HCT116 (cell line): ENCODE measurements at regions not wholly inside any gene's neighbourhood (a gene's known extent, or its start where the extent isn't known, plus 50 kb on each side); places are given as distances from the start of the nearest gene placed in this dataset.
"Not testable (repeated sequence)": the region's sequence is repeated elsewhere in the genome, so short reads cannot be mapped to it uniquely, and the experiment has no call there.

Experiments
- ATAC-seq: fragments of 200-7000 bp; cut with Tn5 transposase; 2 replicates; pipeline ENCODE4 v1.9.1; 2020; ENCODE audit warnings: mild to moderate bottlenecking, moderate library complexity
- BruUV-seq: library from RNA; stranded (reverse); fragments of 400-500 nt; replicated peaks from 2 replicates; lab custom pipeline; 2021; lab: Mats Ljungman, UMichigan
- CTCF ChIA-PET: fragments of 300-600 bp; sonication (Branson Sonifier 250); formaldehyde crosslinking; loops from one replicate; lab custom pipeline; 2021; ENCODE audit warnings: antibody characterized with exemption; lab: Charles Lee
- POLR2A ChIA-PET: fragments of 300-600, 350-600 bp; sonication (Branson Sonifier 250); formaldehyde crosslinking; loops from one replicate; lab custom pipeline; 2021; ENCODE audit warnings: antibody characterized with exemption; lab: Charles Lee
- RAD21 ChIA-PET, 2 experiments: fragments of 300-600 bp; sonication (Branson Sonifier 250); formaldehyde crosslinking; loops; one replicate each; lab custom pipeline; 2023; ENCODE audit warnings: low total read pairs in 2 of 2; ENCODE audit not compliant: uncharacterized antibody in 2 of 2, unreplicated experiment in 2 of 2, low non-redundant PET in 1 of 2; lab: Charles Lee
- DNase-seq: peaks from one replicate; pipeline ENCODE4 v3.0.0-alpha.2; 2010; ENCODE audit warnings: low read depth, low spot score
- H2AFZ ChIP-seq: fragments of 200-600 bp; shearing (Covaris generic), sonication (generic); 2 replicates; pipeline ENCODE4 v1.6.1; 2017; ENCODE audit warnings: low read depth, mixed run types, mixed read lengths, antibody characterized with exemption, low read length; ENCODE audit not compliant: poor library complexity, severe bottlenecking
- H3K27ac ChIP-seq: 2 replicates; pipeline ENCODE4 v1.5.1; 2012; ENCODE audit warnings: low read depth, low read length
- H3K27me3 ChIP-seq: fragments of 200-600 bp; sonication (generic); 2 replicates; pipeline ENCODE4 v1.6.1; 2016; ENCODE audit warnings: mixed run types, low read length, mixed read lengths; ENCODE audit not compliant: insufficient read depth
- H3K36me3 ChIP-seq, 2 experiments: fragments of 200-500 bp in 1 of 2; fragments of 200-600 bp in 1 of 2; sonication (Bioruptor generic) in 1 of 2; sonication (generic) in 1 of 2; 2 replicates each; pipeline versions ENCODE4 v1.5.1 to v1.6.1; 2014 to 2016; ENCODE audit warnings: low read length in 2 of 2, inconsistent platforms in 1 of 2, mixed read lengths in 1 of 2, mixed run types in 1 of 2; ENCODE audit not compliant: insufficient read depth in 2 of 2, control insufficient read depth in 1 of 2
- H3K4me1 ChIP-seq, 2 experiments: fragments of 200-600 bp in 1 of 2; sonication (generic) in 1 of 2; 2 replicates each; pipeline versions ENCODE4 v1.5.1 to v1.6.1; 2012 to 2017; ENCODE audit warnings: low read length in 2 of 2, inconsistent platforms in 1 of 2, mild to moderate bottlenecking in 1 of 2, mixed read lengths in 1 of 2, mixed run types in 1 of 2, moderate library complexity in 1 of 2; ENCODE audit not compliant: insufficient read depth in 2 of 2, control insufficient read depth in 1 of 2
- H3K4me2 ChIP-seq: fragments of 200-600 bp; sonication (generic); 2 replicates; pipeline ENCODE4 v1.6.1; 2017; ENCODE audit warnings: mixed run types, low read length, mixed read lengths
- H3K4me3 ChIP-seq, 2 experiments: fragments of 200-600 bp in 1 of 2; sonication (generic) in 1 of 2; replicated peaks in 1 of 2; 2 replicates each; pipeline ENCODE4 v1.5.1; 2011 to 2016; ENCODE audit warnings: low read length in 2 of 2, control low read depth in 1 of 2, low read depth in 1 of 2, mild to moderate bottlenecking in 1 of 2, mixed read lengths in 1 of 2, mixed run types in 1 of 2
- H3K79me2 ChIP-seq: fragments of 200-600 bp; sonication (generic); 2 replicates; pipeline ENCODE4 v1.6.1; 2017; ENCODE audit warnings: mild to moderate bottlenecking, mixed run types, low read length, moderate library complexity, mixed read lengths; ENCODE audit not compliant: insufficient read depth
- H3K9ac ChIP-seq: fragments of 200-600 bp; sonication (generic); 2 replicates; pipeline ENCODE4 v1.6.1; 2016; ENCODE audit warnings: low read length, mixed read lengths
- H3K9me2 ChIP-seq: fragments of 200-600 bp; sonication (generic), shearing (Covaris generic); 2 replicates; pipeline ENCODE4 v1.6.1; 2017; ENCODE audit warnings: mixed run types, mild to moderate bottlenecking, moderate library complexity; ENCODE audit not compliant: insufficient read depth
- H3K9me3 ChIP-seq, 2 experiments: fragments of 200-500 bp in 1 of 2; fragments of 200-600 bp in 1 of 2; sonication (Bioruptor generic) in 1 of 2; sonication (generic) in 1 of 2; 2 replicates each; pipeline ENCODE4 v1.6.1; 2014 to 2017; ENCODE audit warnings: low read length in 2 of 2, mixed read lengths in 2 of 2, inconsistent platforms in 1 of 2, low read depth in 1 of 2, mild to moderate bottlenecking in 1 of 2, mixed run types in 1 of 2, moderate library complexity in 1 of 2; ENCODE audit not compliant: control insufficient read depth in 1 of 2, insufficient read depth in 1 of 2
- H4K20me1 ChIP-seq: fragments of 200-600 bp; sonication (generic), shearing (Covaris generic); 2 replicates; pipeline ENCODE4 v1.6.1; 2017; ENCODE audit warnings: mixed run types, mild to moderate bottlenecking, moderate library complexity; ENCODE audit not compliant: insufficient read depth
- CBX3 ChIP-seq: IDR thresholded peaks from 2 replicates; pipeline ENCODE4 v1.6.1; 2012; ENCODE audit warnings: low read depth
- CEBPB ChIP-seq: IDR thresholded peaks from 2 replicates; pipeline ENCODE4 v1.6.1; 2012; ENCODE audit warnings: low read depth
- EGR1 ChIP-seq: IDR thresholded peaks from 2 replicates; pipeline ENCODE4 v1.6.1; 2012; ENCODE audit warnings: low read depth
- ELF1 ChIP-seq: IDR thresholded peaks from 2 replicates; pipeline ENCODE4 v1.6.1; 2012; ENCODE audit warnings: low read depth, borderline replicate concordance
- EZH2 ChIP-seq: fragments of 200-600 bp; sonication (generic); IDR thresholded peaks from 2 replicates; pipeline ENCODE4 v1.6.1; 2017; ENCODE audit warnings: antibody characterized with exemption, mixed run types
- EZH2phosphoT487 ChIP-seq: fragments of 200-600 bp; IDR thresholded peaks from 2 replicates; pipeline ENCODE4 v1.6.1; 2018; ENCODE audit warnings: antibody characterized with exemption, borderline replicate concordance
- FOSL1 ChIP-seq: IDR thresholded peaks from 2 replicates; pipeline ENCODE4 v1.6.1; 2012; ENCODE audit warnings: low read depth
- JUND ChIP-seq: IDR thresholded peaks from 2 replicates; pipeline ENCODE4 v1.6.1; 2012
- POLR2A ChIP-seq: IDR thresholded peaks from 2 replicates; pipeline ENCODE4 v1.7.0; 2011; ENCODE audit warnings: borderline replicate concordance; ENCODE audit not compliant: insufficient read depth, insufficient read length; ENCODE audit errors: extremely low read depth
- RAD21 ChIP-seq: IDR thresholded peaks from 2 replicates; pipeline ENCODE4 v1.6.1; 2012; ENCODE audit warnings: low read depth, mild to moderate bottlenecking
- SIN3A ChIP-seq: IDR thresholded peaks from 2 replicates; pipeline ENCODE4 v1.6.1; 2012; ENCODE audit warnings: low read depth
- SP1 ChIP-seq: IDR thresholded peaks from 2 replicates; pipeline ENCODE4 v1.6.1; 2012; ENCODE audit warnings: low read depth
- SRF ChIP-seq: IDR thresholded peaks from 2 replicates; pipeline ENCODE4 v1.6.1; 2012; ENCODE audit warnings: low read depth
- YY1 ChIP-seq: IDR thresholded peaks from 2 replicates; pipeline ENCODE4 v1.6.1; 2011; ENCODE audit warnings: low read length, low read depth, moderate library complexity, mild to moderate bottlenecking; ENCODE audit not compliant: insufficient replicate concordance; ENCODE audit errors: extremely low read depth
- ZFX ChIP-seq: fragments of 450-650 bp; IDR thresholded peaks from 2 replicates; pipeline ENCODE4 v1.6.1; 2017
- ZNF274 ChIP-seq: fragments of 200-500 bp; sonication (Bioruptor generic); IDR thresholded peaks from 2 replicates; pipeline ENCODE4 v1.6.1; 2014; ENCODE audit warnings: mild to moderate bottlenecking, low read depth, low read length, inconsistent platforms
- intact Hi-C: fragments of 100-400 bp; cut with micrococcal nuclease; formaldehyde crosslinking; loops from 2 replicates; pipeline ENCODE4 v1.10.0; 2022
- TF ChIP-seq, protein P1 (sequence below): IDR thresholded peaks from 2 replicates; pipeline ENCODE4 v1.6.1; 2012
- TF ChIP-seq, protein P2 (sequence below): IDR thresholded peaks from 2 replicates; pipeline ENCODE4 v1.6.1; 2012
- TF ChIP-seq, protein P3 (sequence below): IDR thresholded peaks from 2 replicates; pipeline ENCODE4 v1.6.1; 2012; ENCODE audit warnings: low read depth

DNA sequence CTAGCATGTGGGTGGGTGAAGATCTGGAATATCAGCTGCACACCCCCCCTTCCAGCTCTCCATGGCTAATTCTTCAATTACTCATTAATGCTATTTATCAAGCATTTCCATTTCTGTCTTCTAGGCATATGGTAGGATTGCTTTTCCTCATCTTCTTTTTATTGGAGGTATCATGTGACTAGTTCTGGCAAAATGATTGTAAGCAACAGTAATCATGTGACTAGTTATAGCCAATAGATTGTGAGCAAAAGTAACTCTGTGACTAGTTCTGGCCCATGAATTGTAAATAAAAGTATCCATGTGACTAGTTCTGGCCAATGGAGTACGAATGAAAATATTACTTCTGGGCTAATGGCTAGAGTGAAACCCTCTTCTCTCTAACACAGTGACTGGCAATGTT is 107.0 kb upstream of the TMEM132E start:
- ChIA-PET POLR2A (no interaction called here), RAD21 (no interaction called here), CTCF (no interaction called here)
- H3K36me3 ChIP-seq, result no peaks in the 10 kb centered on the region
- no peak overlapping the region for H3K9ac ChIP-seq
- DNase-seq, result no peak
- no peaks in the 10 kb centered on the region for H3K4me1 ChIP-seq
- H3K27me3 ChIP-seq, result peaks cover 46% of the 10 kb centered on the region
- H3K79me2 ChIP-seq, result no peaks in the 10 kb centered on the region
- no peaks in the 10 kb centered on the region for H3K9me2 ChIP-seq
- H3K27ac ChIP-seq, result no peak overlapping the region
- H3K9me3 ChIP-seq, result no peaks in the 10 kb centered on the region
- BruUV-seq, result no TSS peak
- no peak for ATAC-seq
- intact Hi-C loops, result no loop called here
- H2AFZ ChIP-seq, result no peak overlapping the region
- no peak for TF ChIP-seq SRF
- TF ChIP-seq CBX3, result no peak
- no peak for TF ChIP-seq FOSL1
- no peak for TF ChIP-seq POLR2A
- TF ChIP-seq, protein P1, sequence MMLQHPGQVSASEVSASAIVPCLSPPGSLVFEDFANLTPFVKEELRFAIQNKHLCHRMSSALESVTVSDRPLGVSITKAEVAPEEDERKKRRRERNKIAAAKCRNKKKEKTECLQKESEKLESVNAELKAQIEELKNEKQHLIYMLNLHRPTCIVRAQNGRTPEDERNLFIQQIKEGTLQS, result no peak
- TF ChIP-seq CEBPB, result no peak
- TF ChIP-seq ZFX, result no peak
- no peak for TF ChIP-seq ZNF274
- TF ChIP-seq RAD21, result no peak
- TF ChIP-seq SIN3A, result no peak
- no peak for TF ChIP-seq EZH2phosphoT487
- TF ChIP-seq ELF1, result no peak
- no peak for TF ChIP-seq YY1
- no peak for TF ChIP-seq SP1
- TF ChIP-seq, protein P2, sequence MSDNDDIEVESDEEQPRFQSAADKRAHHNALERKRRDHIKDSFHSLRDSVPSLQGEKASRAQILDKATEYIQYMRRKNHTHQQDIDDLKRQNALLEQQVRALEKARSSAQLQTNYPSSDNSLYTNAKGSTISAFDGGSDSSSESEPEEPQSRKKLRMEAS, result no peak
- TF ChIP-seq JUND, result no peak
- TF ChIP-seq, protein P3, sequence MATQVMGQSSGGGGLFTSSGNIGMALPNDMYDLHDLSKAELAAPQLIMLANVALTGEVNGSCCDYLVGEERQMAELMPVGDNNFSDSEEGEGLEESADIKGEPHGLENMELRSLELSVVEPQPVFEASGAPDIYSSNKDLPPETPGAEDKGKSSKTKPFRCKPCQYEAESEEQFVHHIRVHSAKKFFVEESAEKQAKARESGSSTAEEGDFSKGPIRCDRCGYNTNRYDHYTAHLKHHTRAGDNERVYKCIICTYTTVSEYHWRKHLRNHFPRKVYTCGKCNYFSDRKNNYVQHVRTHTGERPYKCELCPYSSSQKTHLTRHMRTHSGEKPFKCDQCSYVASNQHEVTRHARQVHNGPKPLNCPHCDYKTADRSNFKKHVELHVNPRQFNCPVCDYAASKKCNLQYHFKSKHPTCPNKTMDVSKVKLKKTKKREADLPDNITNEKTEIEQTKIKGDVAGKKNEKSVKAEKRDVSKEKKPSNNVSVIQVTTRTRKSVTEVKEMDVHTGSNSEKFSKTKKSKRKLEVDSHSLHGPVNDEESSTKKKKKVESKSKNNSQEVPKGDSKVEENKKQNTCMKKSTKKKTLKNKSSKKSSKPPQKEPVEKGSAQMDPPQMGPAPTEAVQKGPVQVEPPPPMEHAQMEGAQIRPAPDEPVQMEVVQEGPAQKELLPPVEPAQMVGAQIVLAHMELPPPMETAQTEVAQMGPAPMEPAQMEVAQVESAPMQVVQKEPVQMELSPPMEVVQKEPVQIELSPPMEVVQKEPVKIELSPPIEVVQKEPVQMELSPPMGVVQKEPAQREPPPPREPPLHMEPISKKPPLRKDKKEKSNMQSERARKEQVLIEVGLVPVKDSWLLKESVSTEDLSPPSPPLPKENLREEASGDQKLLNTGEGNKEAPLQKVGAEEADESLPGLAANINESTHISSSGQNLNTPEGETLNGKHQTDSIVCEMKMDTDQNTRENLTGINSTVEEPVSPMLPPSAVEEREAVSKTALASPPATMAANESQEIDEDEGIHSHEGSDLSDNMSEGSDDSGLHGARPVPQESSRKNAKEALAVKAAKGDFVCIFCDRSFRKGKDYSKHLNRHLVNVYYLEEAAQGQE, result no peak
- TF ChIP-seq EGR1, result no peak
- TF ChIP-seq EZH2, result no peak
- TF ChIP-seq, all 23 proteins: peak for 0
- Histone ChIP-seq H3K4me2 (no peak overlapping the region), H4K20me1 (no peaks in the 10 kb centered on the region), H3K4me3 (no peak overlapping the region)

DNA sequence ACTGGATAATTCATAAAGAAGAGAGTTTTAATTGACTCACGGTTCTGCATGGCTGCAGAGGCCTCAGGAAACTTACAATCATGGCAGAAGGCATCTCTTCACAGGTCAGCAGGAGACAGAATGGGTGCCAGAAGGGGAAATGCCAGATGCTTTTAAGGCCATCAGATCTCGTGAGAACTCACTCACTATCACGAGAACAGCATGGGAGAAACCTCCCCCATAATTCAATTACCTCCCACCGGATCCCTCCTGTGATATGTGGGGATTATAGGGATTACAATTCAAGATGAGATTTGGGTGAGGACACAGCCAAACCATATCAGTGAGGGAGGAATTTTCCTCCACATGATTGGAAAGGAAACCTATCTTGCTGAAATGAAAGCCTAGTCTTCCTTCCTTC is 108.1 kb upstream of the TMEM132E start:
- H3K9me3 ChIP-seq, H3K4me3 ChIP-seq, POLR2A ChIA-PET, ATAC-seq, H3K36me3 ChIP-seq, H3K79me2 ChIP-seq, H3K9me2 ChIP-seq, intact Hi-C loops, DNase-seq, H4K20me1 ChIP-seq, H3K9ac ChIP-seq, H3K4me1 ChIP-seq, H3K27ac ChIP-seq, H3K4me2 ChIP-seq, CTCF ChIA-PET, H2AFZ ChIP-seq, BruUV-seq: not testable (repeated sequence)
- RAD21 ChIA-PET, result interaction anchor here in 1 of 2 experiments (0.6 kb wide), 1 partner anchor 66 kb away, joined by 3 read pairs; no protein-coding TSS in a partner anchor
- H3K27me3 ChIP-seq, result peaks cover 48% of the 10 kb centered on the region
